Right lobe of liver (tissue), 4 donors: ENCODE measurements at regions not wholly inside any gene's neighbourhood (a gene's known extent, or its start where the extent isn't known, plus 50 kb on each side); places are given as distances from the start of the nearest gene placed in this dataset.

ENCODE experiments used
- POLR2A ChIP-seq: fragments of 450-650 bp; IDR thresholded peaks from one replicate; pipeline ENCODE4 v1.6.1; 2017; ENCODE audit warnings: antibody characterized with exemption, mild to moderate bottlenecking
- TF ChIP-seq, protein P1 (sequence below), 4 donors: fragments of 200-600 bp in 3 of 4; fragments of 450-650 bp in 1 of 4; IDR thresholded peaks; one replicate each; pipeline versions ENCODE4 v1.5.1 to v1.8.0; 2016 to 2022; ENCODE audit warnings: antibody characterized with exemption in 4 of 4, mild to moderate bottlenecking in 2 of 4
- donor health status: DM: no; HTN: no; CAD: no.
- donor health status: DM: no; HTN: no; CAD: no.
- donor health status: DM: no; HTN: yes; CAD: no.

GRCh38 chr16:80887062-80887461 is 82.7 kb upstream of the CDYL2 start:
- TF ChIP-seq, protein P1, sequence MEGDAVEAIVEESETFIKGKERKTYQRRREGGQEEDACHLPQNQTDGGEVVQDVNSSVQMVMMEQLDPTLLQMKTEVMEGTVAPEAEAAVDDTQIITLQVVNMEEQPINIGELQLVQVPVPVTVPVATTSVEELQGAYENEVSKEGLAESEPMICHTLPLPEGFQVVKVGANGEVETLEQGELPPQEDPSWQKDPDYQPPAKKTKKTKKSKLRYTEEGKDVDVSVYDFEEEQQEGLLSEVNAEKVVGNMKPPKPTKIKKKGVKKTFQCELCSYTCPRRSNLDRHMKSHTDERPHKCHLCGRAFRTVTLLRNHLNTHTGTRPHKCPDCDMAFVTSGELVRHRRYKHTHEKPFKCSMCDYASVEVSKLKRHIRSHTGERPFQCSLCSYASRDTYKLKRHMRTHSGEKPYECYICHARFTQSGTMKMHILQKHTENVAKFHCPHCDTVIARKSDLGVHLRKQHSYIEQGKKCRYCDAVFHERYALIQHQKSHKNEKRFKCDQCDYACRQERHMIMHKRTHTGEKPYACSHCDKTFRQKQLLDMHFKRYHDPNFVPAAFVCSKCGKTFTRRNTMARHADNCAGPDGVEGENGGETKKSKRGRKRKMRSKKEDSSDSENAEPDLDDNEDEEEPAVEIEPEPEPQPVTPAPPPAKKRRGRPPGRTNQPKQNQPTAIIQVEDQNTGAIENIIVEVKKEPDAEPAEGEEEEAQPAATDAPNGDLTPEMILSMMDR (IDR thresholded peaks at IDR 0.05) = no peak
- TF ChIP-seq POLR2A = no peak
